ENCODE measurements at regions not wholly inside any gene's neighbourhood (a gene's known extent, or its start where the extent isn't known, plus 50 kb on each side); places are given as distances from the start of the nearest gene placed in this dataset.

GRCh38 chr13:64534302-64534701 is 2695.8 kb downstream of the PCDH9 start:
- TF ChIP-seq CTCF (IDR thresholded peaks at IDR 0.05; ENCODE audit: extremely low read depth in 1 of 2, insufficient read depth in 1 of 2, low read depth in 1 of 2, low read length in 2 of 2) = no peak
- no peak for TF ChIP-seq POLR2A (IDR thresholded peaks at IDR 0.05; ENCODE audit: low read depth, low read length)
- no peak for TF ChIP-seq MYC (IDR thresholded peaks at IDR 0.05; ENCODE audit: low read depth, low read length)
- TF ChIP-seq MAX (IDR thresholded peaks at IDR 0.05; ENCODE audit: insufficient read depth, insufficient read length) = no peak
- no peak for TF ChIP-seq POLR2AphosphoS5 (IDR thresholded peaks at IDR 0.05; ENCODE audit: insufficient read depth, low read depth, low read length)
- no peak for TF ChIP-seq EZH2 (IDR thresholded peaks at IDR 0.05; ENCODE audit: borderline replicate concordance, low read depth, low read length, severe bottlenecking)
- TF ChIP-seq GATA2 (IDR thresholded peaks at IDR 0.05; ENCODE audit: insufficient read depth, insufficient read length, low read depth, low read length) = no peak

Measured in endothelial cell of umbilical vein (primary cell).